Kidney (tissue), 13 donors: ENCODE measurements at regions not wholly inside any gene's neighbourhood (a gene's known extent, or its start where the extent isn't known, plus 50 kb on each side); places are given as distances from the start of the nearest gene placed in this dataset.

Experiments
- DNase-seq, 5 donors: peaks; one replicate each; pipeline ENCODE4 v3.0.0-alpha.2; 2013 to 2020
- FAIRE-seq: peaks from 2 replicates; lab custom pipeline; 2012; peaks lifted over from hg19 to GRCh38; lab: Jason Lieb, UNC
- H3K27ac ChIP-seq, 2 donors: one replicate each; pipeline ENCODE4 v1.7.0; 2013; ENCODE audit warnings: low read depth in 2 of 2, low read length in 2 of 2, inconsistent platforms in 1 of 2
- H3K27me3 ChIP-seq: one replicate; pipeline ENCODE4 v1.7.1; 2013; ENCODE audit warnings: low read length, inconsistent platforms; ENCODE audit not compliant: control insufficient read depth, insufficient read depth
- H3K36me3 ChIP-seq, 3 donors: one replicate each; pipeline versions ENCODE4 v1.7.0 to v1.7.1; 2013; ENCODE audit warnings: low read length in 3 of 3, control low read depth in 1 of 3, inconsistent platforms in 1 of 3; ENCODE audit not compliant: insufficient read depth in 3 of 3, control insufficient read depth in 2 of 3
- H3K4me1 ChIP-seq, 3 donors: one replicate each; pipeline versions ENCODE4 v1.7.0 to v1.7.1; 2013; ENCODE audit warnings: low read length in 3 of 3, inconsistent platforms in 1 of 3, low read depth in 1 of 3; ENCODE audit not compliant: control insufficient read depth in 2 of 3, insufficient read depth in 2 of 3
- H3K4me3 ChIP-seq, 3 donors: one replicate each; pipeline versions ENCODE4 v1.7.0 to v1.8.1; 2013; ENCODE audit warnings: low read length in 3 of 3, control low read depth in 1 of 3, inconsistent platforms in 1 of 3
- H3K9ac ChIP-seq, 3 donors: one replicate each; pipeline versions ENCODE4 v1.7.0 to v1.7.1; 2013; ENCODE audit warnings: low read length in 3 of 3, control low read depth in 1 of 3, inconsistent platforms in 1 of 3
- H3K9me3 ChIP-seq, 3 donors: one replicate each; pipeline versions ENCODE4 v1.7.0 to v1.7.1; 2013; ENCODE audit warnings: low read length in 3 of 3, control low read depth in 1 of 3, inconsistent platforms in 1 of 3; ENCODE audit not compliant: control insufficient read depth in 2 of 3, insufficient read depth in 1 of 3
- CTCF ChIP-seq: IDR thresholded peaks from 3 replicates; pipeline ENCODE4 v1.5.1; 2012; ENCODE audit warnings: mild to moderate bottlenecking, moderate library complexity, borderline replicate concordance; ENCODE audit not compliant: insufficient read depth; ENCODE audit errors: extremely low read depth
- intact Hi-C: fragments of 100-400 bp; cut with DNase I; formaldehyde crosslinking; loops from one replicate; pipeline ENCODE4 v1.11.1; 2022
- donor health status: control.
- donor health status: control.
- donor health status: control.
- donor health status: control.
- donor health status: control.
- donor health status: DM: yes; HTN: yes; CAD: no.
- donor health status: Normal renal cell carcinoma (clear cell type).

- Histone ChIP-seq H3K36me3 (no peaks in the 10 kb centered on the region), H3K9me3 (no peaks in the 10 kb centered on the region), H3K27me3 (no peaks in the 10 kb centered on the region), H3K4me1 (no peaks in the 10 kb centered on the region), H3K27ac (no peak overlapping the region), H3K9ac (no peak overlapping the region), H3K4me3 (no peak overlapping the region)
- DNase-seq (no peak), FAIRE-seq (no peak)
- no peak for TF ChIP-seq CTCF
- intact Hi-C loops, result no loop called here
Measured at GRCh38 chr11:130705670-130706421, 210.4 kb downstream of the SNX19 start.

- intact Hi-C loops, result no loop called here
- Histone ChIP-seq H3K36me3 (no peaks in the 10 kb centered on the region), H3K9ac (no peak overlapping the region), H3K9me3 (no peaks in the 10 kb centered on the region), H3K4me1 (no peaks in the 10 kb centered on the region), H3K27me3 (no peaks in the 10 kb centered on the region), H3K27ac (no peak overlapping the region), H3K4me3 (no peak overlapping the region)
- TF ChIP-seq CTCF, result no peak
- no peak for DNase-seq
- no peak for FAIRE-seq
Measured at GRCh38 chr11:130706572-130706971, 209.7 kb downstream of the SNX19 start.

- no peak for TF ChIP-seq CTCF
- H3K36me3 ChIP-seq, result no peaks in the 10 kb centered on the region
- H3K9me3 ChIP-seq, result no peaks in the 10 kb centered on the region
- DNase-seq, result no peak
- no peaks in the 10 kb centered on the region for H3K4me1 ChIP-seq
- no peaks in the 10 kb centered on the region for H3K27me3 ChIP-seq
- no peak overlapping the region for H3K27ac ChIP-seq
- intact Hi-C loops, result no loop called here
- H3K4me3 ChIP-seq, result no peak overlapping the region
- FAIRE-seq, result no peak
- no peak overlapping the region for H3K9ac ChIP-seq
Measured at GRCh38 chr11:130707217-130707616, 209.1 kb downstream of the SNX19 start.
